ENCODE measurements at regions not wholly inside any gene's neighbourhood (a gene's known extent, or its start where the extent isn't known, plus 50 kb on each side); places are given as distances from the start of the nearest gene placed in this dataset.

DNA sequence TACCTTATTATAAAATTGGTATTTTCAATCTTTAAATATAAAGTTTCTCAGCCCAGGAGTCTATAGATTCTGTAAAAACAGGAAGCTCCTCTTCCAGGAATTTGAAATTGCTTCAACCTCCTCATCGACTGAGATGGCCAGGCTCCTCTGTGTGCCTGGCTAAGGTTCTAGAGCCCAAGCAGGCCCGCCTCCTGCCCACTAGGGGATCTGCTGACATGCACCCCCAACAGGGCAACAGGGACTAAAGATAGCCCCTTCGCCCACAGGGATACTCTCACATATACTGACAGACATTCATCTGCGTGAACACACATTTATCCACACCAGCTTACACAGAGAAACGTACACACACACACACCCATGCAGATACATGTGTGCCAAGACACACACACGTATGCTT lies 183.1 kb upstream of the TLE3 start:
- TF ChIP-seq MYC (IDR thresholded peaks at IDR 0.05; ENCODE audit: low read depth, low read length) (no peak), POLR2A (IDR thresholded peaks at IDR 0.05; ENCODE audit: extremely low read depth, insufficient read length) (no peak)
- TF ChIP-seq, protein P1, sequence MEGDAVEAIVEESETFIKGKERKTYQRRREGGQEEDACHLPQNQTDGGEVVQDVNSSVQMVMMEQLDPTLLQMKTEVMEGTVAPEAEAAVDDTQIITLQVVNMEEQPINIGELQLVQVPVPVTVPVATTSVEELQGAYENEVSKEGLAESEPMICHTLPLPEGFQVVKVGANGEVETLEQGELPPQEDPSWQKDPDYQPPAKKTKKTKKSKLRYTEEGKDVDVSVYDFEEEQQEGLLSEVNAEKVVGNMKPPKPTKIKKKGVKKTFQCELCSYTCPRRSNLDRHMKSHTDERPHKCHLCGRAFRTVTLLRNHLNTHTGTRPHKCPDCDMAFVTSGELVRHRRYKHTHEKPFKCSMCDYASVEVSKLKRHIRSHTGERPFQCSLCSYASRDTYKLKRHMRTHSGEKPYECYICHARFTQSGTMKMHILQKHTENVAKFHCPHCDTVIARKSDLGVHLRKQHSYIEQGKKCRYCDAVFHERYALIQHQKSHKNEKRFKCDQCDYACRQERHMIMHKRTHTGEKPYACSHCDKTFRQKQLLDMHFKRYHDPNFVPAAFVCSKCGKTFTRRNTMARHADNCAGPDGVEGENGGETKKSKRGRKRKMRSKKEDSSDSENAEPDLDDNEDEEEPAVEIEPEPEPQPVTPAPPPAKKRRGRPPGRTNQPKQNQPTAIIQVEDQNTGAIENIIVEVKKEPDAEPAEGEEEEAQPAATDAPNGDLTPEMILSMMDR (IDR thresholded peaks at IDR 0.05; ENCODE audit: low read depth, low read length) = no peak
- TF ChIP-seq, protein P2, sequence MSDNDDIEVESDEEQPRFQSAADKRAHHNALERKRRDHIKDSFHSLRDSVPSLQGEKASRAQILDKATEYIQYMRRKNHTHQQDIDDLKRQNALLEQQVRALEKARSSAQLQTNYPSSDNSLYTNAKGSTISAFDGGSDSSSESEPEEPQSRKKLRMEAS (IDR thresholded peaks at IDR 0.05; ENCODE audit: low read depth, low read length) = no peak
- H3K4me3 ChIP-seq (ENCODE audit: low read depth, low read length) = no peak overlapping the region
- no peak for DNase-seq (ENCODE audit: low read depth)

DNA sequence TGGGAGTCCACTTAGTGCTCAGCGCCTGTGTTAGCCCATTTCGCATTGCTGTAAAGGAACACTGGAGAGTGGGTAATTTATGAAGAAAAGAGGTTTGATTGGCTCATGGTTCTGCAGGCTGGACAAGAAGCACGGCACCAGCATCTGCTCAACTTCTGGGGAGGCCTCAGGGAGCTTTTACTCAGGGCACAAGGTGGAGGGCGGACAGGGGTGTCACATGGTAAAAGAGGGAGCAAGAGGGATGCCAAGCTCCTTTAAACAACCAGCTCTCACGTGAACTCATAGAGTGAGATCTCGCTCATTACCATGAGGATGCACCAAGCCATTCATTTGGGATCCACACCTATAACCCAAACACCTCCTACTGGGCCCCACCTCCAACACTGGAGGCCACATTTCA lies 181.4 kb upstream of the TLE3 start:
- TF ChIP-seq, protein P1 (IDR thresholded peaks at IDR 0.05; ENCODE audit: low read depth, low read length) = no peak
- TF ChIP-seq, protein P2 (IDR thresholded peaks at IDR 0.05; ENCODE audit: low read depth, low read length) = no peak
- TF ChIP-seq POLR2A (IDR thresholded peaks at IDR 0.05; ENCODE audit: extremely low read depth, insufficient read length) = no peak
- H3K4me3 ChIP-seq (ENCODE audit: low read depth, low read length) = no peak overlapping the region
- no peak for DNase-seq (ENCODE audit: low read depth)

DNA sequence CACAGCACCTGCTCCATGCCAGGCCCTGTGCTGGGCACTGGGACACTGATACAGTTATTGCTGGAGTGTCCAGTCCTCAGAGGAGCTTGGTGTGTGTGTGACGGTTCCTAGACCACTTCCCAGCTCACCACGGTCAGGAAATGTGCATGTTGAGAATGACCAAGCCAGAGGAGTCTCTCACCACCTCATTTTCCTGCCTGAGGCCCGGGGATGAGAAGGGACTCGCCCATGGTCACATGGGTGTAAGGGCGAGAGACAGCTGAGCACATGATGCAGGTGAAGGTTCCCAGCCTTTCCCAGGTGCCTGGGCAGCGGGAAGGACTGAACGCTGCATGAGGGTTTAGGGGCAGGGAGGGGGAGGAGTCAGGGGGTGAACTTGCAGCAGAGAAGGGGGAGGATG lies 180.9 kb upstream of the TLE3 start:
- no peak overlapping the region for H3K4me3 ChIP-seq (ENCODE audit: low read depth, low read length)
- TF ChIP-seq MYC (IDR thresholded peaks at IDR 0.05; ENCODE audit: low read depth, low read length) = no peak
- TF ChIP-seq, protein P1 (IDR thresholded peaks at IDR 0.05; ENCODE audit: low read depth, low read length) = no peak
- no peak for TF ChIP-seq POLR2A (IDR thresholded peaks at IDR 0.05; ENCODE audit: extremely low read depth, insufficient read length)
- TF ChIP-seq, protein P2 (IDR thresholded peaks at IDR 0.05; ENCODE audit: low read depth, low read length) = no peak
- no peak for DNase-seq (ENCODE audit: low read depth)

DNA sequence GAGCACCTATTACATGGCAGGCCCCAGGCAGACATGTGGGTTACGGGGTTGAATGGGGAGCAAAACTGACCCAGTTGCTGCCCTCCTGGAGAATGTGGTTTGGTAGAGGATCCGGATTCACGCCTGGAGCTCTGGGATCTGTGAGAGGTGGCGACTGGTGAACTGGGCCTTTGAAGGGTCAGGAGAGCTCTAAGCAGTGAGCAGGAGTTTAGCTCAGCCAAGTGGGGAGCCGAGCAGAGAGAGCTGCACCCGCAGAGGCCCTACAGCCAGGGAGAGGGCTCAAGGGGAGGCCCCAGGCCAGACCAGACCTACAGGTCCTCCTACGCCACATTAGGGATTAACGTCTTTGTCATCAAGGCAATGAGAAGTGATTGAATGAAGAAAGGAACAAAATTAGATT lies 179.8 kb upstream of the TLE3 start:
- TF ChIP-seq POLR2A (IDR thresholded peaks at IDR 0.05; ENCODE audit: extremely low read depth, insufficient read length) (no peak), MYC (IDR thresholded peaks at IDR 0.05; ENCODE audit: low read depth, low read length) (no peak)
- TF ChIP-seq, protein P2 (IDR thresholded peaks at IDR 0.05; ENCODE audit: low read depth, low read length) = no peak
- TF ChIP-seq, protein P1 (IDR thresholded peaks at IDR 0.05; ENCODE audit: low read depth, low read length) = no peak
- no peak overlapping the region for H3K4me3 ChIP-seq (ENCODE audit: low read depth, low read length)
- no peak for DNase-seq (ENCODE audit: low read depth)

DNA sequence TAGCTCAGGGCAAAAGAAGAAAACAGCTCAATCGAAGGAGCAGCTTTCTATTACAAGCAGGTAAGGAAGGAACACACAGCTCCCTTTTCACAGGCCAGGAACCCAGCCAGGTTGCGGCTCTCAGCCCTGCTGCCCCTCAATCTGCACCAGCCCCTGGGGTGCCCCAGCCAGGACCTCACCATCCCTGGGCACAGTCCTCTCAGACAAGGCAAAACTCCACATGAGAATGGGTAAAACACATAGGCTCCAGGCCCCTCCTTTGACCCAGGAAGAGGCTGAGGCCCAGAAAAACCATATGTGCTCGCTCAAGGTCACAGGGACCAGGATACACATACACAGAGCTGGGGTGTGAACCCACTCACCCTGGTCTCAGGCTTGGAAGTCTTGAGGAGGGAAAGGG lies 178.7 kb upstream of the TLE3 start:
- no peak for TF ChIP-seq MYC (IDR thresholded peaks at IDR 0.05; ENCODE audit: low read depth, low read length)
- no peak overlapping the region for H3K4me3 ChIP-seq (ENCODE audit: low read depth, low read length)
- no peak for DNase-seq (ENCODE audit: low read depth)

DNA sequence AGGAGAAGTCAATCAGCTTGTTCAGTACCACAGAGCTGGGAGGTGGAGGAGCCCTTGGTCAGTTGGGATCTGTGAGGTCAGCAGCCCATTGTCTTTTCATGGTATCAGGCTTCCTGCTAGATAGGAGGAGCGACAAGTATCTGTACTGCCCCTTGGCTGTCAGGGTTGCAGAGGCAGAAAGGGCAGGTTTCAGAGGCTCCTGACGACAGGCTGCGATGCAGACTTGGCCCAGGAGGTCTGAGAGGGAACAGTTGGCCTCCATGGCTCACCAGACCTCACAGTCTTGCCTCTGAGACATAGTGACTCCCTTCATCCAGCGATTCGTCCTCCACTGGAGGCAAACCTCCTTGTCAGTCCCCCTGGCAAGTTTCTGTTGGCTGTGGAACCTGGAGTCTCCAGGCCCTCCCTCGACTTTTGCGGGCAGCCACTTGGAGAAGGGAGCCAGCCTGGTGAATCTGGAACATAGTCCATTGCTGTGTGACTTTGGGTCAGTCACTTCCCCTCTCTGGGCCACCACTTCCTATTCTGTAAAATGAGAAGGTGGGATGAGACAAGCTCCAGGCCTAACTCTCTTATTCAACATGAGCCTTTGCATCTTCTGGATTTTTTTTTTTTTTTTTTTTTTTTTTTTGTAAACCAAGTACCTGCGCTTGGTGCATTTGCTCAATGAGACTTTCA lies 177.9 kb upstream of the TLE3 start:
- no peak for TF ChIP-seq POLR2A (IDR thresholded peaks at IDR 0.05; ENCODE audit: extremely low read depth, insufficient read length)
- TF ChIP-seq, protein P2 (IDR thresholded peaks at IDR 0.05; ENCODE audit: low read depth, low read length) = no peak
- no peak for TF ChIP-seq MYC (IDR thresholded peaks at IDR 0.05; ENCODE audit: low read depth, low read length)
- TF ChIP-seq, protein P1 (IDR thresholded peaks at IDR 0.05; ENCODE audit: low read depth, low read length) = no peak
- no peak overlapping the region for H3K4me3 ChIP-seq (ENCODE audit: low read depth, low read length)
- DNase-seq (ENCODE audit: low read depth) = no peak
